ENCODE measurements at regions not wholly inside any gene's neighbourhood (a gene's known extent, or its start where the extent isn't known, plus 50 kb on each side); places are given as distances from the start of the nearest gene placed in this dataset.

- no peak for TF ChIP-seq ZNF785 (tag by site-specific recombination; IDR thresholded peaks at IDR 0.05)
Observed at GRCh38 chr15:36389107-36389506, 190.3 kb upstream of the CDIN1 start (continued).

GRCh38 chr15:36390491-36390890, 188.9 kb upstream of the CDIN1 start:
- H3K27ac ChIP-seq (ENCODE audit: extremely low read depth, low read depth, low read length): no peak overlapping the region
- ChIA-PET CTCF (no interaction called here), POLR2A (no interaction called here)
- H3K4me1 ChIP-seq (ENCODE audit: control insufficient read depth, insufficient read depth, low read length): no peaks in the 10 kb centered on the region
- H3K4me3 ChIP-seq (ENCODE audit: low read depth, low read length): no peak overlapping the region
- H3K9me3 ChIP-seq (ENCODE audit: control insufficient read depth, insufficient read depth, low read depth, low read length): no peaks in the 10 kb centered on the region
- TF ChIP-seq ZNF426 (tag by site-specific recombination; IDR thresholded peaks at IDR 0.05) (no peak), GLIS2 (tag by site-specific recombination; IDR thresholded peaks at IDR 0.05) (no peak), ZNF366 (tag by site-specific recombination; conservative IDR thresholded peaks at IDR 0.05) (no peak), ZNF449 (tag by site-specific recombination; IDR thresholded peaks at IDR 0.05) (no peak), TSHZ1 (tag by site-specific recombination; IDR thresholded peaks at IDR 0.05; ENCODE audit: borderline replicate concordance) (no peak), ZNF558 (tag by site-specific recombination; IDR thresholded peaks at IDR 0.05) (no peak)
- H3K36me3 ChIP-seq (ENCODE audit: control insufficient read depth in 2 of 2, insufficient read depth in 1 of 2, low read length in 2 of 2): no peaks in the 10 kb centered on the region

GRCh38 chr15:36392676-36393266, 186.7 kb upstream of the CDIN1 start:
- no peak overlapping the region for H3K4me3 ChIP-seq (ENCODE audit: low read depth, low read length)
- no peaks in the 10 kb centered on the region for H3K9me3 ChIP-seq (ENCODE audit: control insufficient read depth, insufficient read depth, low read depth, low read length)
- H3K4me1 ChIP-seq (ENCODE audit: control insufficient read depth, insufficient read depth, low read length): no peaks in the 10 kb centered on the region
- CTCF ChIA-PET: no interaction called here
- no peaks in the 10 kb centered on the region for H3K36me3 ChIP-seq (ENCODE audit: control insufficient read depth in 2 of 2, insufficient read depth in 1 of 2, low read length in 2 of 2)
- no peak for TF ChIP-seq ZNF404 (tag by site-specific recombination; IDR thresholded peaks at IDR 0.05)
- peak; percentile 46; the same call in 1 of the 2 replicates for TF ChIP-seq PRDM6 (tag by site-specific recombination; IDR thresholded peaks at IDR 0.05)
- POLR2A ChIA-PET: no interaction called here
- no peak overlapping the region for H3K27ac ChIP-seq (ENCODE audit: extremely low read depth, low read depth, low read length)

- ChIA-PET POLR2A (no interaction called here), CTCF (interaction anchor here (0.6 kb wide), 1 partner anchor 11 kb away, joined by 3 read pairs; no protein-coding TSS in a partner anchor)
- H3K36me3 ChIP-seq (ENCODE audit: control insufficient read depth in 2 of 2, insufficient read depth in 1 of 2, low read length in 2 of 2): no peaks in the 10 kb centered on the region
- H3K4me3 ChIP-seq (ENCODE audit: low read depth, low read length): no peak overlapping the region
- no peaks in the 10 kb centered on the region for H3K9me3 ChIP-seq (ENCODE audit: control insufficient read depth, insufficient read depth, low read depth, low read length)
- H3K27ac ChIP-seq (ENCODE audit: extremely low read depth, low read depth, low read length): no peak overlapping the region
- no peak for TF ChIP-seq REPIN1 (tag by site-specific recombination; IDR thresholded peaks at IDR 0.05; ENCODE audit: low read depth)
- no peak for TF ChIP-seq ZSCAN4 (tag by site-specific recombination; IDR thresholded peaks at IDR 0.05)
- no peaks in the 10 kb centered on the region for H3K4me1 ChIP-seq (ENCODE audit: control insufficient read depth, insufficient read depth, low read length)
Observed at GRCh38 chr15:36398212-36398611, 181.2 kb upstream of the CDIN1 start.

All from HEK293 (cell line).